ENCODE measurements at regions not wholly inside any gene's neighbourhood (a gene's known extent, or its start where the extent isn't known, plus 50 kb on each side); places are given as distances from the start of the nearest gene placed in this dataset.

DNA sequence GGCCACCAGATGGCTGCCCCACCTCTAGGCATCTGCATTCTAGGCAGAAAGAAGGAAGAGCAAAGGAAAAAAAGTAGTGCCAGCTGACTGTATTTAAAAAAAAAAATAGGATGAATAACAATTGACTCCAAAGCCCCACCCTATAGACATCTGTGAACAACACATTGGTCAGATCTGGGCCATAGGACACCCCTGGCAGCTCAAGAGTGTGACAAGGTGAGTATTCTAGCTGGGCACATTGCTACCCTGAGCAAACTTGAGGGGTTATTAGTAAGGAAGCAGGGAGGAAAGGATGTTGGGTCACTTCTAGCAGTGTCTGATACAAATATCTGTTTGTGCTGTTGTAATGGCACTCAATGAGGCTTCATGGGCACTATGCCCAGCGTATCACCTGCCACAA lies 58.6 kb upstream of the NPAS2 start:
- TF ChIP-seq, protein P1, sequence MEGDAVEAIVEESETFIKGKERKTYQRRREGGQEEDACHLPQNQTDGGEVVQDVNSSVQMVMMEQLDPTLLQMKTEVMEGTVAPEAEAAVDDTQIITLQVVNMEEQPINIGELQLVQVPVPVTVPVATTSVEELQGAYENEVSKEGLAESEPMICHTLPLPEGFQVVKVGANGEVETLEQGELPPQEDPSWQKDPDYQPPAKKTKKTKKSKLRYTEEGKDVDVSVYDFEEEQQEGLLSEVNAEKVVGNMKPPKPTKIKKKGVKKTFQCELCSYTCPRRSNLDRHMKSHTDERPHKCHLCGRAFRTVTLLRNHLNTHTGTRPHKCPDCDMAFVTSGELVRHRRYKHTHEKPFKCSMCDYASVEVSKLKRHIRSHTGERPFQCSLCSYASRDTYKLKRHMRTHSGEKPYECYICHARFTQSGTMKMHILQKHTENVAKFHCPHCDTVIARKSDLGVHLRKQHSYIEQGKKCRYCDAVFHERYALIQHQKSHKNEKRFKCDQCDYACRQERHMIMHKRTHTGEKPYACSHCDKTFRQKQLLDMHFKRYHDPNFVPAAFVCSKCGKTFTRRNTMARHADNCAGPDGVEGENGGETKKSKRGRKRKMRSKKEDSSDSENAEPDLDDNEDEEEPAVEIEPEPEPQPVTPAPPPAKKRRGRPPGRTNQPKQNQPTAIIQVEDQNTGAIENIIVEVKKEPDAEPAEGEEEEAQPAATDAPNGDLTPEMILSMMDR (tag by site-specific recombination; IDR thresholded peaks at IDR 0.05): no peak
- TF ChIP-seq, protein P2, sequence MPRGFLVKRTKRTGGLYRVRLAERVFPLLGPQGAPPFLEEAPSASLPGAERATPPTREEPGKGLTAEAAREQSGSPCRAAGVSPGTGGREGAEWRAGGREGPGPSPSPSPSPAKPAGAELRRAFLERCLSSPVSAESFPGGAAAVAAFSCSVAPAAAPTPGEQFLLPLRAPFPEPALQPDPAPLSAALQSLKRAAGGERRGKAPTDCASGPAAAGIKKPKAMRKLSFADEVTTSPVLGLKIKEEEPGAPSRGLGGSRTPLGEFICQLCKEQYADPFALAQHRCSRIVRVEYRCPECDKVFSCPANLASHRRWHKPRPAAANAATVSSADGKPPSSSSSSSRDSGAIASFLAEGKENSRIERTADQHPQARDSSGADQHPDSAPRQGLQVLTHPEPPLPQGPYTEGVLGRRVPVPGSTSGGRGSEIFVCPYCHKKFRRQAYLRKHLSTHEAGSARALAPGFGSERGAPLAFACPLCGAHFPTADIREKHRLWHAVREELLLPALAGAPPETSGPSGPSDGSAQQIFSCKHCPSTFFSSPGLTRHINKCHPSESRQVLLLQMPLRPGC (tag by site-specific recombination; IDR thresholded peaks at IDR 0.05): no peak
- TF ChIP-seq ZNF324 (tag by site-specific recombination; IDR thresholded peaks at IDR 0.05): no peak
- no peak for TF ChIP-seq ZNF335 (tag by site-specific recombination; conservative IDR thresholded peaks at IDR 0.05)

Data from HEK293 (cell line).